Body of pancreas (tissue), 4 donors: ENCODE measurements at regions not wholly inside any gene's neighbourhood (a gene's known extent, or its start where the extent isn't known, plus 50 kb on each side); places are given as distances from the start of the nearest gene placed in this dataset.

Experiments
- POLR2A ChIP-seq, 3 donors: fragments of 450-650 bp; IDR thresholded peaks; one replicate each; pipeline ENCODE4 v1.6.1; 2016; ENCODE audit warnings: antibody characterized with exemption in 3 of 3, mild to moderate bottlenecking in 2 of 3
- TF ChIP-seq, protein P1 (sequence below), 7 experiments: fragments of 450-650 bp in 4 of 7; fragments of 200-600 bp in 3 of 7; sonication (generic) in 3 of 7; IDR thresholded peaks; one replicate each; pipeline ENCODE4 v1.5.1; 2016 to 2019; ENCODE audit warnings: antibody characterized with exemption in 7 of 7

DNA sequence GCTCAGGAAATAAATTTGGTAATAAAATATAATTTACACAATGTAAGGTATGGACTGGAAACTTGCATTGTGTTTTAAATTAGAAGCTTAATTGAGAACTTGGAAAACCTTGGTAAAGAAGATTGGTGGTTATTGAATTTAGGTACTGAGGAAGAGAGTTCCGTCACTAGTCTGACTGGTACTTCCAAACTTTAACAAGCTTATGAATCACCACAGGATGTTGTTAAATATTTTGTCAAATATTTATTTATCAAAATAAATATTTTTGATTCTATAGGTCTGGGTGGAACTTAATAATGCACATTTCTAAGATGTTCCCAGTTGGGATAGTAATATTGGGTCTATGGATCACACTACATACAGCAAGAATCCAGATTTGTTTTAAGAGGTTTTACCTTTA, 992.2 kb downstream of the ARAP2 start:
- TF ChIP-seq, protein P1, sequence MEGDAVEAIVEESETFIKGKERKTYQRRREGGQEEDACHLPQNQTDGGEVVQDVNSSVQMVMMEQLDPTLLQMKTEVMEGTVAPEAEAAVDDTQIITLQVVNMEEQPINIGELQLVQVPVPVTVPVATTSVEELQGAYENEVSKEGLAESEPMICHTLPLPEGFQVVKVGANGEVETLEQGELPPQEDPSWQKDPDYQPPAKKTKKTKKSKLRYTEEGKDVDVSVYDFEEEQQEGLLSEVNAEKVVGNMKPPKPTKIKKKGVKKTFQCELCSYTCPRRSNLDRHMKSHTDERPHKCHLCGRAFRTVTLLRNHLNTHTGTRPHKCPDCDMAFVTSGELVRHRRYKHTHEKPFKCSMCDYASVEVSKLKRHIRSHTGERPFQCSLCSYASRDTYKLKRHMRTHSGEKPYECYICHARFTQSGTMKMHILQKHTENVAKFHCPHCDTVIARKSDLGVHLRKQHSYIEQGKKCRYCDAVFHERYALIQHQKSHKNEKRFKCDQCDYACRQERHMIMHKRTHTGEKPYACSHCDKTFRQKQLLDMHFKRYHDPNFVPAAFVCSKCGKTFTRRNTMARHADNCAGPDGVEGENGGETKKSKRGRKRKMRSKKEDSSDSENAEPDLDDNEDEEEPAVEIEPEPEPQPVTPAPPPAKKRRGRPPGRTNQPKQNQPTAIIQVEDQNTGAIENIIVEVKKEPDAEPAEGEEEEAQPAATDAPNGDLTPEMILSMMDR (IDR thresholded peaks at IDR 0.05), result no peak
- no peak for TF ChIP-seq POLR2A (IDR thresholded peaks at IDR 0.05)
